Left lung (tissue), 4 donors: ENCODE measurements at regions not wholly inside any gene's neighbourhood (a gene's known extent, or its start where the extent isn't known, plus 50 kb on each side); places are given as distances from the start of the nearest gene placed in this dataset.
"Not testable (repeated sequence)": the region's sequence is repeated elsewhere in the genome, so short reads cannot be mapped to it uniquely, and the experiment has no call there.

Source experiments
- ATAC-seq: fragments of 200-7000 bp; cut with Tn5 transposase; one replicate; pipeline ENCODE4 v1.9.1; 2020; ENCODE audit warnings: moderate library complexity
- DNase-seq, 4 donors: peaks; one replicate each; pipeline ENCODE4 v3.0.0-alpha.2; 2013 to 2020
- H3K27ac ChIP-seq, 2 donors: fragments of 200-600 bp; sonication (generic) in 1 of 2; one replicate each; pipeline versions ENCODE4 v1.5.0 to v1.8.0; 2020 to 2021
- H3K27me3 ChIP-seq, 2 donors: fragments of 200-600 bp; sonication (generic) in 1 of 2; one replicate each; pipeline versions ENCODE4 v1.5.0 to v1.8.0; 2020 to 2021
- H3K36me3 ChIP-seq, 2 donors: fragments of 200-600 bp; sonication (generic) in 1 of 2; one replicate each; pipeline versions ENCODE4 v1.5.0 to v1.8.0; 2020 to 2021
- H3K4me1 ChIP-seq, 2 donors: fragments of 200-600 bp; one replicate each; pipeline ENCODE4 v1.8.0; 2021
- H3K4me3 ChIP-seq, 2 donors: fragments of 200-600 bp; sonication (generic) in 1 of 2; one replicate each; pipeline versions ENCODE4 v1.5.0 to v1.8.0; 2020 to 2021; ENCODE audit warnings: mild to moderate bottlenecking in 1 of 2
- H3K9me3 ChIP-seq, 2 donors: fragments of 200-600 bp; sonication (generic) in 1 of 2; one replicate each; pipeline versions ENCODE4 v1.5.0 to v1.8.0; 2020 to 2021
- CTCF ChIP-seq, 2 donors: fragments of 200-600 bp; sonication (generic) in 1 of 2; IDR thresholded peaks; one replicate each; pipeline versions ENCODE4 v1.5.0 to v1.8.0; 2021; ENCODE audit warnings: antibody characterized with exemption in 2 of 2
- intact Hi-C, 2 donors: fragments of 100-400 bp; cut with DNase I; formaldehyde crosslinking; loops; one replicate each; pipeline versions ENCODE4 v1.11.2 to v1.14.2; 2022
- donor health status: DM: no; HTN: yes; CAD: no.
- donor health status: DM: no; HTN: no; CAD: no.

GRCh38 chrX:124455966-124456365 lies 109.6 kb downstream of the SH2D1A start:
- ATAC-seq (no peak), DNase-seq (no peak)
- no peaks in the 10 kb centered on the region for H3K36me3 ChIP-seq
- no peaks in the 10 kb centered on the region for H3K4me1 ChIP-seq
- intact Hi-C loops, result no loop called here
- no peaks in the 10 kb centered on the region for H3K27me3 ChIP-seq
- H3K4me3 ChIP-seq, result no peak overlapping the region
- H3K27ac ChIP-seq, result no peak overlapping the region
- TF ChIP-seq CTCF (IDR thresholded peaks at IDR 0.05), result no peak
- H3K9me3 ChIP-seq, result no peaks in the 10 kb centered on the region

- H3K27ac ChIP-seq, intact Hi-C loops, H3K27me3 ChIP-seq, ATAC-seq, H3K4me3 ChIP-seq, DNase-seq, H3K9me3 ChIP-seq, H3K4me1 ChIP-seq, H3K36me3 ChIP-seq: not testable (repeated sequence)
These were observed 113.5 kb downstream of the SH2D1A start for GRCh38 chrX:124459851-124460250.

- no peaks in the 10 kb centered on the region for H3K36me3 ChIP-seq
- TF ChIP-seq CTCF (IDR thresholded peaks at IDR 0.05), result no peak
- no peak overlapping the region for H3K27ac ChIP-seq
- no peaks in the 10 kb centered on the region for H3K4me1 ChIP-seq
- no peak for ATAC-seq
- H3K4me3 ChIP-seq, result no peak overlapping the region
- DNase-seq, result no peak
- no peaks in the 10 kb centered on the region for H3K27me3 ChIP-seq
- intact Hi-C loops, result no loop called here
- no peaks in the 10 kb centered on the region for H3K9me3 ChIP-seq
These were observed 116.6 kb downstream of the SH2D1A start for GRCh38 chrX:124462931-124463330.

GRCh38 chrX:124467202-124467601 lies 120.8 kb downstream of the SH2D1A start:
- TF ChIP-seq CTCF (IDR thresholded peaks at IDR 0.05), result no peak
- H3K9me3 ChIP-seq, result no peaks in the 10 kb centered on the region
- no peaks in the 10 kb centered on the region for H3K27me3 ChIP-seq
- H3K4me3 ChIP-seq, result no peak overlapping the region
- ATAC-seq (no peak), DNase-seq (no peak)
- no peaks in the 10 kb centered on the region for H3K4me1 ChIP-seq
- intact Hi-C loops, result no loop called here
- H3K27ac ChIP-seq, result no peak overlapping the region
- H3K36me3 ChIP-seq, result no peaks in the 10 kb centered on the region

- Histone ChIP-seq H3K4me3 (no peak overlapping the region), H3K27ac (no peak overlapping the region), H3K4me1 (no peaks in the 10 kb centered on the region), H3K9me3 (no peaks in the 10 kb centered on the region), H3K27me3 (no peaks in the 10 kb centered on the region), H3K36me3 (no peaks in the 10 kb centered on the region)
- TF ChIP-seq CTCF (IDR thresholded peaks at IDR 0.05), result no peak
- no peak for ATAC-seq
- intact Hi-C loops, result no loop called here
- no peak for DNase-seq
These were observed 129.0 kb downstream of the SH2D1A start for GRCh38 chrX:124475358-124475757.

- DNase-seq, result no peak
- no peak overlapping the region for H3K27ac ChIP-seq
- H3K36me3 ChIP-seq, result no peaks in the 10 kb centered on the region
- intact Hi-C loops, result no loop called here
- no peak overlapping the region for H3K4me3 ChIP-seq
- TF ChIP-seq CTCF (IDR thresholded peaks at IDR 0.05), result no peak
- no peaks in the 10 kb centered on the region for H3K9me3 ChIP-seq
- H3K4me1 ChIP-seq, result no peaks in the 10 kb centered on the region
- H3K27me3 ChIP-seq, result no peaks in the 10 kb centered on the region
- no peak for ATAC-seq
These were observed 130.2 kb downstream of the SH2D1A start for GRCh38 chrX:124476562-124476961.
